ENCODE measurements at regions not wholly inside any gene's neighbourhood (a gene's known extent, or its start where the extent isn't known, plus 50 kb on each side); places are given as distances from the start of the nearest gene placed in this dataset.
A peak's percentile ranks its signal among the peaks of the same experiment; 100 is the strongest.

- no peak for TF ChIP-seq EZH2 (IDR thresholded peaks at IDR 0.05)
- peak; percentile 49; the same call in 1 of the 2 replicates for TF ChIP-seq POLR2AphosphoS5 (IDR thresholded peaks at IDR 0.05; ENCODE audit: borderline replicate concordance, low read depth, low read length)
These were observed 533.7 kb upstream of the SEL1L start for GRCh38 chr14:82067221-82067875.
